ENCODE measurements at regions not wholly inside any gene's neighbourhood (a gene's known extent, or its start where the extent isn't known, plus 50 kb on each side); places are given as distances from the start of the nearest gene placed in this dataset.

- H3K4me3 ChIP-seq (ENCODE audit: low read length), result no peak overlapping the region
- DNase-seq (ENCODE audit: low read depth), result no peak
- TF ChIP-seq CTCF (conservative IDR thresholded peaks at IDR 0.05; ENCODE audit: low read depth, low read length), result no peak
Measured at GRCh38 chr12:18146363-18146762, 56.4 kb upstream of the RERGL start.

GRCh38 chr12:18145924-18146323 is 55.9 kb upstream of the RERGL start:
- no peak for TF ChIP-seq CTCF (conservative IDR thresholded peaks at IDR 0.05; ENCODE audit: low read depth, low read length)
- no peak for DNase-seq (ENCODE audit: low read depth)
- no peak overlapping the region for H3K4me3 ChIP-seq (ENCODE audit: low read length)

- DNase-seq (ENCODE audit: low read depth), result peak; percentile 65
- TF ChIP-seq CTCF (conservative IDR thresholded peaks at IDR 0.05; ENCODE audit: low read depth, low read length), result no peak
Measured at GRCh38 chr12:18141048-18141982, 51.3 kb upstream of the RERGL start.

GRCh38 chr12:18139989-18140596 is 50.1 kb upstream of the RERGL start:
- no peak for DNase-seq (ENCODE audit: low read depth)
- TF ChIP-seq CTCF (conservative IDR thresholded peaks at IDR 0.05; ENCODE audit: low read depth, low read length), result peak; percentile 47
- no peak overlapping the region for H3K4me3 ChIP-seq (ENCODE audit: low read length)

More at GRCh38 chr12:18141048-18141982, 51.3 kb upstream of the RERGL start:
- no peak overlapping the region for H3K4me3 ChIP-seq (ENCODE audit: low read length)
